ENCODE measurements at regions not wholly inside any gene's neighbourhood (a gene's known extent, or its start where the extent isn't known, plus 50 kb on each side); places are given as distances from the start of the nearest gene placed in this dataset.
"Not testable (repeated sequence)": the region's sequence is repeated elsewhere in the genome, so short reads cannot be mapped to it uniquely, and the experiment has no call there.

DNA sequence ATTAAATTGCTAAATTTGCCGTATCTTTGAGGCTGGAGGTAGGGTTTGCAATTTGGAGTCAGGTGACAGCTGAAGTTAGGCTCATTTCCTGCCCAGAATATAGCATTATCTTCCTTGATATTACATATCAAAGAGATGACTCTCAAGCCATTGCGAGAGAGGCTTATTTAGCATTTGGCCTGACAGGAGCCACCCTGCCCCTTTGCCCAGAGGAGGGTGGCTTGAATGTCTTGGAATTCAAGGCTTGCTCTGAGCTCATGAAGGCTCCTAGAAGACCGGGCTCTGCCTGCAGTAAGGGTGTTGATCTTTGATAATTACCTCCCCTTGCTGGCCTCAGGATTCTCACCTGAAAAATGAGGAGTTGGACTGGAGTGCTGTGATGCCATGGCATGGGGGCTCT, 251.4 kb upstream of the C2CD4B start:
- DNase-seq = no peak

DNA sequence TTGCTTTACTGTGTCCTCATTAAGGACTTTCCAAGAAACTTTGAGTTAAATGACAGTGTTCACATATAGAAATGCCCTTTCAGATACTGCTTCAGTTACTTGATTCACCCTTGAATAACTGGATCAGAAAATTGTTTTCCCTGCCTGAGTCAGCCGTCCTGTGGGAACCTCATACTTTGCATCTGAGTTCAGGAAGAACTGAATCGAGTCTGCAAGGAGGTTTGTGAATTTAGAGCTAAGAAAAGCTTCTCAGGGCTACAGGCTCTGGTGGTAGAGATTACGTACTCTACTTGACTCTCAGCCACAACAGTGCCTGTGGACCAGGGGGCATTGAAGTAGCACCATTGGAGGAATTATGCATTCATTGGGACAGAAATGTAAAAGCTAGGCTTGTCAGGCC, 252.4 kb upstream of the C2CD4B start:
- no peak for DNase-seq

DNA sequence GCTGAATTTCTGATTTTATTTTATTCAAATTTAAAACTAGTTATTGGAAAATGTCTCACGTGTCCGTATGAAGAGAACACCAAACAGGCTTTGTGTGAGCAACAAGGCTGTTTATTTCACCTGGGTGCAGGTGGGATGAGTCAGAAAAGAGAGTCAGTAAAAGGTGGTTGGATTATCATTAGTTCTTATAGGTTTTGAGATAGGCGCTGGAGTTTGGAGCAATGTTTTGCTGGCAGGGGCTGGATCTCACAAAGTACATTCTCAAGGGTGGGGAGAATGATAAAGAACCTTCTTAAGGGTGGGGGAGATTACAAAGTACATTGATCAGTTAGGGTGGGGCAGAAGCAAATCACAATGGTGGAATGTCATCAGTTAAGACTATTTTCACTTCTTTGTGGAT, 253.4 kb upstream of the C2CD4B start:
- not testable (repeated sequence) for DNase-seq

DNA sequence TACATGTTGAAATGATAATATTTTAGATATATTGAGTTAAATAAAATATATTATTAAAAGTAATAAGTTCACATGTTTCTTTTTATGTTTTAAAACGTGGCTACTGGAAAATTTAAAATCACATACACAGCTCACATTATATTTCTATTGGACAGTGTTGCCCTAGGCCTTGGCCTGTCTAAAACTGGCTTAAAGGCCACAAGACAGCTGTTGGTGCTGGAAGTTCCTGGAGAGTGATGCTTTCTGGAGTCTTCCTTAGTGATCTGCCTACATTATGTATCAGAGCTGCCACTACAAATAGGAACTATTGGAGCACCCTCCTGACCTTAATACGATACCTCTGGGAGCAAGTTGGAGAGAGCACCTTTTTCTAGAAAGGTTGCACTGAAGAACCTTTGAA, 254.1 kb upstream of the C2CD4B start:
- no peak for DNase-seq

DNA sequence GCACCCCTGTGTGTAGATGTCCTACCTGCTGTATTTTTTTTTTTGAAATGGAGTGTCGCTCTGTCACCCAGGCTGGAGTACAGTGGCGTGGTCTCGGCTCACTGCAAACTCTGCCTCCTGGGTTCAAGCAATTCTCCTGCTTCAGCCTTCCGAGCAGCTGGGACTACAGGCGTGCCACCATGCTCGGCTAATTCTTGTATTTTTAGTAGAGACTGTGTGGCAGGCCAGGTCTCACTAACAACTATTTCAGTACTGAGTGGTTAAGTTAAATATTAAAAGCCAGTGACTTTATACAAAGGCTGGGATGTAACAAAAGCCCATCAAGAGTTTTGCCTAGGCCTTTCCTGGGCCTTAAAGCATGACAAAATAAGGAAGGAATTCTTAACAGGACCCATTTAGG, 255.3 kb upstream of the C2CD4B start:
- not testable (repeated sequence) for DNase-seq

DNA sequence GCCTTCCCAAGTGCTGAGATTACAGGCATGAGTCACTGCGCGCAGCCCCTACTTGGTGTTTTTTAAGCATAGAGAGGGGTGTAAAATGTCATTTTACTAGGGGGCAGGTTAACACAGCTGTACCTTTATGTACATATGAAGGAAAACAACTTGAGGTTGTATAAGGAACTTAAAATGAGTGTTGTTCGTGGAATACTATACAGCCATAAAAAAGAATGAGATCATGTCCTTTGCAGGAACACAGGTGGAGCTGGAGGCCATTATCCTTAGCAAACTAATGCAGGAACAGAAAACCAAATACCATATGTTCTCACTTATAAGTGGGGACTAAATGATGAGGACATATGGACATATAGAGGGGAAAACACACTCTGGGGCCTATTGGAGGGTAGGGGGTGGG, 256.2 kb upstream of the C2CD4B start:
- no peak for DNase-seq

DNA sequence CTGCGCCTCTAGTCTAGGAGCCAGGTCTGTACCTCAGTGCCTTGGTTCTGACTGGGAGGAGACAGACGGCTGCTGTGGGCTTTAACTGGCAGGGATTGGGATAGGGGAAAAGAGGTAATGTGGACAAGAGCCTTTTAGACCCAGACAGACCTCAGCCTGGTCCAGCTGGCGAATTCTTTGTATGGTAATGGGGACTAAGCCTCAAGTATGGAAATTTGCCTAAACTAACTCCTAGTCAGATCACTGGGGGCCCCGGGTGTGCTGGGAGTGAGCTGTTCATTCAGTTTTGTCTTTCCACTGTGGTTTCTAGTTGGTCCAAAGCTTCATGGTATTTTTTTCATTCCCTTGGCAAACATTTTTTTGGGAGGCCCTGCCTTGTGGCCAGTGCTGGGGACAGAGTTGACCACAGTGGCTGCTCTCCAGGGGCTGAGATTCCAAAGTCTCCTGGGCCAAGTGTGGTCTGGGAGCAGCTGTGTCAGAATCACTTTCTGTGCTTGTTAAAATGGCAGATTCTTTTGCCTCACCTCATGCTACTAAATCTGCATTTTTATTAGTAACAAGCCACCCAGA, 261.4 kb upstream of the C2CD4B start:
- DNase-seq = no peak

DNA sequence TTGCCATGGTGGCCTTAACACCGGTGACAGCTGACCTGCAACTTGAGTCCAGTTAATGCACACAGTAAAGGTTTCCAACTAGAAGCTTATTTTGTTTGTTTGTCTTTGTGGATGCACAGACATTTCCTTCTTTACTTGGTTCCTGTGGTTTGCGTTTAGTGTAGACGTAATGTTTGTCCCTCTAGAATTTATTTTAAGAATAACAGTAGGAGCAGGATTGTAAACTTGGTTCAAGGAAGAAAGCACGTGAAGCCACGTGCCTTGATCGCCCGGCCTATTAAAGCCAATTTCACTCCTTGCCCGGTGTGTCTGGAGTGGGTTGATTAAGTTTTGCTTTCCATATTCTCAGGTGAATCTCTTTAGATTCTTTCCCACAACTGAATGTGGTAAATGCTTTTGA, 263.2 kb upstream of the C2CD4B start:
- no peak for DNase-seq

DNA sequence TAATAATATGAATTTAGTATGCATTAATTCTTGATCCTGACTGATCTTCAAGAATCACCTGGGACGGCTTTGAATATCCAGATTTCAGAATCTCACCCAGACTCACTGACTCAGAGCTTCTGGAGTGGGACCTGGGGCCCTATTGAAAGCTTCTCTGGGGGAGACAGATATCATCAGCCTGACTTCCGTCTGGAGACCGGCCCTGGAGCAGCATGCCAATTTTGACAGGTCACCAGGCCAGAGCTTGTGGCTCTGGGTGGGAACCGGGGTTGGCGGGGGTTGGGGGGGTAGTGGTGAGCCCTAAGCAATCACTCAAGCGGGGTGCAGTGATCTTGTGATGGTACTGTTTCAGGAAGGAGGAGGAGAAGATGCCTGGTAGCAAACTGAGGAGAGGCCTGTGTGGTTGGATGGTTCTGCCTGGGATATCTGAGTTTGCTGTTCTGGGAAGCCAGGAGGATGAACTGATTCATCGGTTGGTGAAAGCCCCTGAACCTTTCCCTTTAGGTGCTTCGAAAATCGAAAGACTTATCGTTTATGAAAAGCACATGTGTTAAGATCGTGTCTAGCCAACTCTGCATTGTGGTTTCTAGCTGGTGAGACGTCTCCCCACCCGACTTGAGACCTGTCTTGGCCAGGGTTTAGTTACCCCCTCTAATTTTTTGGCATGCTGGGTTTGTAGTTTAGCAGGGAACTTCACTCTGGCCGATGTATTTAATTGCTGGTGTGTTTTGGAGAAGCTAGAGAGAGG, 263.9 kb upstream of the C2CD4B start:
- DNase-seq = no peak

DNA sequence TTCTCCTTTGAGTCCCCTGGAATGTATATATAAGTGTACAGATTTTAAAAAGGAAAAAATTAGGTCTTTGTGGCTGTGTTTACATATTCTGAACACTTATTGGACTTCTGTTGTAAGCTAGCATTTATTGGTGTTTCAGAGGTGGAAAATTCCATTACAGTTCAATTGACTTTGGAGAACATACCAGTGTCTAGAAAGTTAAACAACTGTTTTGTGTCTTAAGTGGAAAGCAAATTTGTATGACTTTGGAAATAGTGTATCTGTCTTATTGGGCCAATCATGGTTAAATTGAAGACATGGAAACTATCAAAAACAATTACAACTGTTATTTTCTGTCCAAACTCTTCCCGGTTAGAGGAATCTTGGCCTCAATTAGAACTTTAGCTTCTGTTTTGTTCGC, 265.0 kb upstream of the C2CD4B start:
- no peak for DNase-seq

DNA sequence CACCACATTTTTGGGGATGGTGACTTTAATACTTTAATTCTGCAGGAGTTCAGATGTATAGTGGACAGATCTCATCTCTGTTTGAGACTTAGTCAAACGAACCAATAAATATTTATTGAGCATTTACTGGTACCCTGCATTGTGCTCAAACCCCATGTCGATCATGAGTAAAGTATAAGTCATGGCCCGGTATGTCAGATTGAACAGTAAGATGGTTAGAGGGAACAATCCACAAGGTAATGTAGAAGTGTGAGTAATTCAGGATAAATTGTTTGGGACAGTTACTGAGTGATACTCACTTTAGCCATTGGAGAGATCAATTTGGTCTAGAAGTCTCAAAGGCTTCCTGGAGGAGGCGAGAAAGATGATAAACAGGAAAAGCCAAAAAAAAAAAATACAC, 265.5 kb upstream of the C2CD4B start:
- no peak for DNase-seq

DNA sequence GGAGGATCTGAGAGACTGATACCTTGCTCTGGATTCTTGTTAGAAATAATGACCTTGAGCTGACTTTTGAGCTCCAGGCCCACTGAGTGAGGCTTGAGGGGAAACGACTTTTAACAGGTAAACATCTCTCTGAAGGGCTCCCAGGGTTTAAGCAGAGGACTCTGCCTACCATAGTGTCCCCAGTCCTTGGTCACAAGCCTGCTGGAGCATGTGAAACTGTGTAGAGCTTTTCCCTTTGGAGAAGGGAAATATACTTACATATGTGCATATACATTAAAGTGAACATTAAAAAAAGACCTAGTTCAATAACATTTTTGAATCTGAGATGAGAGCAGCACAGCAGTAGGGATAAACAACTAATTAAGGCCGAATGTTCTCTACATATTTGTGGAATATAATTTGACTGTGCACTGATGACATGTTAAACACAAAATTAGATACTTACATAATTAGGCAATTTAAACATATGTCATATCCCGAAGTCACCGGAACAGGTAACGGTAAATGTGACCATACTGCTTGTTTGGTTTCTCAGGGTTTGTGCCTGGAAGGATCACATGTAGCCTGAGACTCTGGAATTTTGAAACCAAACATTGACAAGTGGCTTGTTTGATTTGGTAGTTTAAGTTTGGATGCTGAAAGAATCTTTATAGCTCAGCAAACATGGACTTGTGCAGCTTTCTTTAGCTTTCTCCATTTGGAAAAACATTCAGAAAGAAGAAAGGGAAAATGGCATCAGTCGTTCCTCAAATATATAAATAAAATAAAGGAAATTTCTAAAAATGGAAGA, 266.1 kb upstream of the C2CD4B start:
- DNase-seq = no peak

DNA sequence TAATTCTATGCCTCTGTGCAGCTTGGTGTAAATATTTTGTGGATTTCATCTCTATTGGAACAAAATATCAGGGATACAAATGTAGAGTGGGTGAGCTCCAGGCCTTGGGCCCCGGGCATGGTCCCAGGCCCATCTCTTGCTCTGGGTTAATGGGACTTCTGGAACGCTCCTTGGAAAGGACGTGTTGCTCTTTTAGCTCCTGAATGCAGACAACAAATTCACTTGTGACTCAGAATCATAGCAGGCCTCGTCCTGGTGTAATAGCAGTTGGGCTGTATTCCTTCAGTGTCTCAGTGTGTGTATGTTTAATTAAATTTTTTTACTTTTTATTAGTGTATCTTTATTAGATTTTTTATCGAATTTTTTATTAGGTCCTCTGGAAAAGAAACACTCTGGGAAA, 266.7 kb upstream of the C2CD4B start:
- DNase-seq = no peak

DNA sequence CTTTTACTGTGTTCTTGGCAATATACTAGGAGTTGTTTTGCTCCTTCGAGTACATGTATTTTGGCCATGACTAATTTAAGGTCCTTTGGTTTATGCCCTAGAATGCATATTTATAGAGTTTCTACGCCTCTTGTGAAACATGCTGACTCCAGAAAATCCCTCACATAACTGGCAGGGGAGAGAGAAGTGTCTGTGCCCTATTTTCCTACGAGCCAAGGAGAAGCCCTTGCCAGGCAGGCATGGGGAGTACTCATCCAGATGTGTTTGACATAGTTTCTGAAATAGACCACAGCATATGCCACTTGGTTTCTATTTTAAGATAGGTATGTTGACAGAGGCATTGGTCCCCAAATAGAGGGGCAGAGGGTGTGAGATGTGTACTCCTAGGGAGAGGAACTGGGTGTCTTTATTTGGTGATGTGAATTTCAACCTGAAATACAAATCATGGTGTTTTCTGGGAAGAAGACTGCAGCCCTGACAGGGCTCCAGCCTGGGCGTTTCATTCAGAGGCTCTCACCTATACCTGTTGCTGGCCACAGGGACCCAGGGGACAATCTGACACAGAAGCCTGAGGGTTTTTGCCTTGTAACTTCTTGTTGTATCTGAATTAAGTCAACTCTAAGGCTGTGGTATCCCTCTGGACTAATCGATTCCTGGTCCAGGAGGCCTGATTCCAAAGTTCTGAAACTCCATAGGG, 267.8 kb upstream of the C2CD4B start:
- no peak for DNase-seq

DNA sequence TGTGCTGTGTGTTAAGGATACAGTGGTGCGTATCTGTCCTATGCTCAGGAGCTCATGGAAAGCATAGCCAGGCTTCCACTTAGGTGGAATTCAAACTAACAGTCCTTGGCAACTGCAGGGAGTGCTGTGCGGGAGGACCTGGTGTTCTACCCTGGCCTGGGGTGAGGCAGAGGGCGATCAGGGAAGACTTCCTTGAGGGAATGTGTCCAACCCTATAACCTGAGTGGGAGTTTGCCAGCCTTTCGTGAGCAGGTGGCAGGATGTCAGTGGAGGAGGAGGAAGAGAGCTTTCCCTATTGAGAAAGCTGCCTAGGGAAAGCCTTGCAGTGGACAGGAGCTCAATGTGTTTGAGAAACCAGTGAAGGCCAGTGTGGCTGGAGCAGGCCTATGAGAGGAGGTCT, 271.1 kb upstream of the C2CD4B start:
- DNase-seq = no peak

DNA sequence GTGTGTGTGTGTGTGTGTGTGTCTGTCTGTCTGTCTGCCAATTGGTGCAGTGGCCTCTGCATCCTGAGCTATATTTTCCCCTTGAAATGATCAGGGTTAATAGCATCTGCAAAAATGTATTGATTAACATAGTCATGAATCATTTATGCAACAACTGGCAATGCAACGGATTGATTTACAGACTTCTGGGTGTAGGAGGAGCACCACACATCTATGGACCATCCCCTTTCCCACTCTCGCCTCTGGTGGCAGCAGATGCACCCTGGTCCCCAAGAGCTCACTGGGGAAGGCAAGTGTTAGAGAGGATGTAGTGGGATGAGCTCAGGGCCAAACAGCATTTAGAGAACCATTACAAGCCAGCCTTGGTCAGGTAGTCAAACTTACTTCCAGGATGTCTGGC, 272.7 kb upstream of the C2CD4B start:
- DNase-seq = no peak

DNA sequence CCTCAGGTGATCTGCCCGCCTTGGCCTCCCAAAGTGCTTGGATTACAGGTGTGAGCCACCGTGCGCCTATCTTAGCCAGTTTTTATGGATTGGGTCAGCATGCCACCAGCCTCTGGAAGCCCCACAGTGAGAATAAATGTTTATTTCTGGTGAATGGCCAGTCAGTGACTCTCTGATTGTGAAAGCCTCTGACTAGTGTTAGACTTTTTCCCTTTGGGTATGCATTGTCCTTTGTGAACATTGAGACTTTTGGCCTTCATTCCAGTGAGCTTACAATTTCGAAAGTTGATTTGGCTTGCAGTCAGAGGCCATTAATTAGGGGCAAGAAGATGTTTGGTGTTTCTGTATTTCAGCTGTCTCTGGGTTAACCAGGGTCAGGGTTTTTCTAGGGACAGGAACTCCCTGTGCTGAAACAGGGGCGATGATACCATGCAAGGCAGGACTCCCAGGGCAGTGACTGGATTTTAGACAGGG, 274.5 kb upstream of the C2CD4B start:
- DNase-seq = no peak

DNA sequence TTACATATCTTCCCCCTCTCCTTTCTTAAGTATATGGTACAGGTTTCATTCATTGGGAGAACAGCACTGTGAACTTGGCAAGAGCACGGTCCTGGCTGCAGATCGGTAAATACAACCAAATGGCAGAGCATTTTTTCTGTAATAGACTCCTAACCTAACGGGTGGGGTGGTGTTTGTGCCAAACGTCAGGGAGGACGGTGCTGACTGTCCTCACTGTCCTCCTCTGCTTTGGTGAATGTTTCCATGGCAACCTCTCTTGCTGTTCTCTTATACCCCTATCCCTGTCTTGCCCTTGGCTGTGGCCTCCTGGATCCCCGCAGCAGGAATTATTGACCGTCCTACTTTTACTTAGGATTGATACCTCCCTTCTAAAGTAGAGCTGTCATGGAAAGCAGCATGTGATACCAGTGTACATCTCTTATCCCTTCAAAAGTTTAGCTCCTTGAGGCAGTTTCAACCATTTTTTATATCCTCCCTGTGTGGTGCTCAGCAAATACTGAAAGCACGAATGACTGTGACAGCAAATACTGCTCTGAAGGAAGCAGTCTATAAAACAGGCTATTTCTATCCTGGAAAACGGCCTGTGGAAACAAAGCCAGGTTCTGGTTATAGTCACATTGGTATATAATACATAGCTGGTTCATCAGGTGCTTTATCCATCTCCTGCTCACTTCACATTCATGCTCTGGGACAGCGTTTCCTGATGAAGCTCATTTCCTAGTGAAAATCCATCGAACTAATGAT, 275.4 kb upstream of the C2CD4B start:
- DNase-seq = no peak

DNA sequence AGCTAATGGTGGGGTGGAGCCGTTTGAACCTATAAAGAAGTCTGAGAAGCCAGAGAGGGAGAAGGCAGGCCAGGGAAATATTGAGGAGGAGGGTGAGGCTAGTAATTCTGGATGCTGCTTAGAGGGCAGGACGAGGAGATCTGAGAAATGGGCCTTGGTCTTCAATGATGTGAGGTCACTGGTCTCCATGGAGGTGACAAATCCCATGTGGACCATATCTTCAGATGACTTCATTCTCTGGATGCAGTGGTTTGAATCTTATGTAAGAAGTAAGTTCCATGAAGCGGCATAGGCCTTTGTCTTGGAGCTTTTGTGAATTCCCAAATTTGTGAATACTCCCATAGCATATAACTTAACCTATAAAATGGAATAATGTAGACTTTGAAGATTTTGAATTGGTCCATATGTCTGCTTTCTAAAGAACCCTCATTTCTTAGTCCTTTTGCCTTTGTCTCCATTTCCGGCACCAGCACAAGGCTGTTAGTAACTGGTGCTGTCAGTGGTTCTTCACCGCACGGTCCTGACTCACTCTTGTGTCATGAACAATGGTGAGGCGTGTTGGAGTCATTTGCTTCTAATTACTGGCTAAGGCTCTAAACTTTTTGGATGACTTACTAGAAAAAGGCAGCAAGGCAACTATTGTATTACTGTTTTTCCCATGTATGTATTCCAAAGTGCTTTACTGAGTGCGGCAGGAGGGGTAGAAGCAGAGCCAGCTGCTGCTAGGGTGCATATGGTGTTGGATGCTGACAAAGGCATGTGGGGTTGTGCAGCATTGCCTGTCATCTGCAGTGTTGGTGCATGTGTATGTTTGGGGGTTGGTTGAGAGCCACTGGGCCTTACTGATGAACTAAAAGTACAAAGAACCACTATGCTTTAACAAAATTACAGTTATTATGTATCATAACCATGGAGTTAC, 279.3 kb upstream of the C2CD4B start:
- DNase-seq = no peak

DNA sequence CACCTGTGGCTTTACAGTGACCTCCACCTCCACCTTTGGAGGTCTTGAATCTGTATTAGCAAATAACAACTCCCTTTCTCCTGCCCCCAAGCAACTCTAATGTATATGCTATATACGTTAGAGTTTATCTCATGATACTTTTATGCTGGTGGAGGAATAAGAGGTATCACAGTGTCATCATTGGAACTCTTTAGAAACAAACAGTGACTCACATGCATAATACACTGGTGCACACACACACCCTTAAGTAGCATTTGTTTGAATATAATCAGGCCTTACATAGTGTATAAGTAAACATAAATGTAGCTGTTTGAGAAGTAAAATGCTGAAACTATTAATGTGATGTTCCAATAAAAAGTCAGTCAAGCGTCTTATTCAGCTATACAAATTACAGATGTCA, 280.2 kb upstream of the C2CD4B start:
- DNase-seq = no peak

DNA sequence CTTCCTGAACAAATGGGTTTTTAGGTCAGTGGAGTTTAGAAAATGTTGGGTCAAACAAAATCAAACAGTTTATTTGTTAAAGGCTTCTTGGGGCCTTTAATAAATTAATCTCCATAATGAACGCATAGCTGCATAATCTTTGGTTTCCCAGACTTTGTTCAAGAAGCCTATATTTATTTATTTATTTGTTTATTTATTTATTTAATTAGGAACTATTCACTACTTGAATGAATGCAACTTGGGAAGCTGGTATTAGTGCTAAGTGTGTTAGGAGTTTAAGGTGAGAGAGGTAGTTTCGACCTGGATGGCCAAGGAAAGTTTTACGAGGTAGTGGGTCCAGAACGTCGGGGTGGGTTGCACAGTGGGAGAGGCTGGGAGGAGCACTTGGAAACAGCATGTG, 281.9 kb upstream of the C2CD4B start:
- DNase-seq = no peak

DNA sequence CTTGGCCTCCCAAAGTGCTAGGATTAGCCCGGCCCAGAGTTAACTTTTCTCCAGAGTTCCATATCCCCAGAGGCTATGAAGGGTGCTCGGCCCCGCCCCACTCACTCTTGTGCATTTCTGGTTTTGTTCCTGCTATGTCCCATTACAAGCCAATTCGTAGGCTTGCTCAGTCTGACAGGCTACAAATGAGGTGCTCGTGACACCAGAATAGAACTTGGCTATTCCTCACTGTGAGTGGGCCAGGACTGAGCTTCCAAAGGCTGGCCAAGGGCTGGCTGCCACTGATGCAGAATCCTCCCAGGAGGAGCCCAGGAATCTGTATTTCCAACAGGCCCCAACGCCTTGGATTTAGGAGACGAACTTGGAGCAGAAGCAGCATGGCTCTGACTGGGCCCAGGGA, 282.7 kb upstream of the C2CD4B start:
- no peak for DNase-seq

All from DMS153 (cell line).